HPDE6-E6E7 (cell line): ENCODE measurements at regions not wholly inside any gene's neighbourhood (a gene's known extent, or its start where the extent isn't known, plus 50 kb on each side); places are given as distances from the start of the nearest gene placed in this dataset.
"Not testable (repeated sequence)": the region's sequence is repeated elsewhere in the genome, so short reads cannot be mapped to it uniquely, and the experiment has no call there.

Experiments
- DNase-seq: peaks from one replicate; pipeline ENCODE4 v3.0.0; 2011; ENCODE audit warnings: missing footprints; ENCODE audit errors: extremely low spot score

GRCh38 chr20:12069181-12069580 is 151.5 kb downstream of the BTBD3 start:
- no peak for DNase-seq

- DNase-seq, result no peak
Measured at GRCh38 chr20:12072221-12072953, 154.7 kb downstream of the BTBD3 start.

GRCh38 chr20:12072954-12073264 is 155.2 kb downstream of the BTBD3 start:
- DNase-seq, result no peak

- DNase-seq, result no peak
Measured at GRCh38 chr20:12074111-12074655, 156.5 kb downstream of the BTBD3 start.

GRCh38 chr20:12076200-12076599 is 158.5 kb downstream of the BTBD3 start:
- DNase-seq, result no peak

GRCh38 chr20:12077875-12078274 is 160.2 kb downstream of the BTBD3 start:
- no peak for DNase-seq

GRCh38 chr20:12079490-12079889 is 161.8 kb downstream of the BTBD3 start:
- no peak for DNase-seq

GRCh38 chr20:12083269-12083668 is 165.6 kb downstream of the BTBD3 start:
- no peak for DNase-seq

- DNase-seq, result no peak
Measured at GRCh38 chr20:12084482-12084881, 166.8 kb downstream of the BTBD3 start.

- no peak for DNase-seq
Measured at GRCh38 chr20:12086359-12086758, 168.7 kb downstream of the BTBD3 start.

- no peak for DNase-seq
Measured at GRCh38 chr20:12090920-12091319, 173.2 kb downstream of the BTBD3 start.

GRCh38 chr20:12093057-12093796 is 175.5 kb downstream of the BTBD3 start:
- no peak for DNase-seq

GRCh38 chr20:12093797-12094190 is 176.1 kb downstream of the BTBD3 start:
- DNase-seq, result not testable (repeated sequence)

GRCh38 chr20:12095180-12095920 is 177.7 kb downstream of the BTBD3 start:
- no peak for DNase-seq

GRCh38 chr20:12098421-12098820 is 180.7 kb downstream of the BTBD3 start:
- no peak for DNase-seq

- DNase-seq, result no peak
Measured at GRCh38 chr20:12108846-12109245, 191.2 kb downstream of the BTBD3 start.

GRCh38 chr20:12110274-12110673 is 192.6 kb downstream of the BTBD3 start:
- no peak for DNase-seq

GRCh38 chr20:12110711-12111110 is 193.0 kb downstream of the BTBD3 start:
- DNase-seq, result no peak

- DNase-seq, result no peak
Measured at GRCh38 chr20:12111431-12112088, 193.9 kb downstream of the BTBD3 start.

GRCh38 chr20:12112089-12112474 is 194.4 kb downstream of the BTBD3 start:
- no peak for DNase-seq

GRCh38 chr20:12112665-12113064 is 195.0 kb downstream of the BTBD3 start:
- DNase-seq, result no peak

GRCh38 chr20:12113075-12113467 is 195.4 kb downstream of the BTBD3 start:
- no peak for DNase-seq
